ENCODE measurements at regions not wholly inside any gene's neighbourhood (a gene's known extent, or its start where the extent isn't known, plus 50 kb on each side); places are given as distances from the start of the nearest gene placed in this dataset.

- no peak overlapping the region for H3K4me3 ChIP-seq (ENCODE audit: control insufficient read depth, low read depth, low read length)
- DNase-seq (ENCODE audit: low read depth), result no peak
- no peak for TF ChIP-seq CTCF (conservative IDR thresholded peaks at IDR 0.05; ENCODE audit: control insufficient read depth, insufficient read depth, low read depth, low read length)
Observed at GRCh38 chr12:113634474-113634873, 162.8 kb upstream of the LHX5 start.

GRCh38 chr12:113633678-113634332, 162.1 kb upstream of the LHX5 start:
- no peak for TF ChIP-seq CTCF (conservative IDR thresholded peaks at IDR 0.05; ENCODE audit: control insufficient read depth, insufficient read depth, low read depth, low read length)
- no peak for DNase-seq (ENCODE audit: low read depth)

GRCh38 chr12:113630625-113631024, 159.0 kb upstream of the LHX5 start:
- H3K4me3 ChIP-seq (ENCODE audit: control insufficient read depth, low read depth, low read length), result no peak overlapping the region
- no peak for TF ChIP-seq CTCF (conservative IDR thresholded peaks at IDR 0.05; ENCODE audit: control insufficient read depth, insufficient read depth, low read depth, low read length)
- no peak for DNase-seq (ENCODE audit: low read depth)

More at GRCh38 chr12:113633678-113634332, 162.1 kb upstream of the LHX5 start:
- H3K4me3 ChIP-seq (ENCODE audit: control insufficient read depth, low read depth, low read length), result no peak overlapping the region

- no peak overlapping the region for H3K4me3 ChIP-seq (ENCODE audit: control insufficient read depth, low read depth, low read length)
- TF ChIP-seq CTCF (conservative IDR thresholded peaks at IDR 0.05; ENCODE audit: control insufficient read depth, insufficient read depth, low read depth, low read length), result no peak
- no peak for DNase-seq (ENCODE audit: low read depth)
Observed at GRCh38 chr12:113625499-113625898, 153.8 kb upstream of the LHX5 start.

GRCh38 chr12:113622410-113622809, 150.7 kb upstream of the LHX5 start:
- no peak for TF ChIP-seq CTCF (conservative IDR thresholded peaks at IDR 0.05; ENCODE audit: control insufficient read depth, insufficient read depth, low read depth, low read length)
- DNase-seq (ENCODE audit: low read depth), result no peak
- no peak overlapping the region for H3K4me3 ChIP-seq (ENCODE audit: control insufficient read depth, low read depth, low read length)

- no peak overlapping the region for H3K4me3 ChIP-seq (ENCODE audit: control insufficient read depth, low read depth, low read length)
- no peak for DNase-seq (ENCODE audit: low read depth)
- TF ChIP-seq CTCF (conservative IDR thresholded peaks at IDR 0.05; ENCODE audit: control insufficient read depth, insufficient read depth, low read depth, low read length), result no peak
Observed at GRCh38 chr12:113620437-113620976, 148.8 kb upstream of the LHX5 start.

Measured in fibroblast of mammary gland (primary cell).